HEK293T (cell line): ENCODE measurements at regions not wholly inside any gene's neighbourhood (a gene's known extent, or its start where the extent isn't known, plus 50 kb on each side); places are given as distances from the start of the nearest gene placed in this dataset.

ENCODE experiments used
- ARNT ChIP-seq: fragments of 450-650 bp; IDR thresholded peaks from 2 replicates; pipeline ENCODE4 v1.6.1; 2017; ENCODE audit warnings: mild to moderate bottlenecking
- BHLHE40 ChIP-seq: fragments of 450-650 bp; IDR thresholded peaks from 2 replicates; pipeline ENCODE4 v1.6.1; 2016; ENCODE audit warnings: mild to moderate bottlenecking, moderate library complexity, borderline replicate concordance
- FOXA1 ChIP-seq: fragments of 450-650 bp; IDR thresholded peaks from 2 replicates; pipeline ENCODE4 v1.6.1; 2016; ENCODE audit warnings: mild to moderate bottlenecking
- FOXK2 ChIP-seq: fragments of 450-650 bp; IDR thresholded peaks from 2 replicates; pipeline ENCODE4 v1.6.1; 2016; ENCODE audit warnings: mild to moderate bottlenecking
- FOXM1 ChIP-seq: fragments of 450-650 bp; IDR thresholded peaks from 2 replicates; pipeline ENCODE4 v1.6.1; 2017; ENCODE audit warnings: mild to moderate bottlenecking, borderline replicate concordance
- HDGF ChIP-seq: fragments of 450-650 bp; IDR thresholded peaks from 2 replicates; pipeline ENCODE4 v1.6.1; 2017; ENCODE audit warnings: antibody characterized with exemption, borderline replicate concordance
- NFRKB ChIP-seq: fragments of 450-650 bp; IDR thresholded peaks from 2 replicates; pipeline ENCODE4 v1.6.1; 2016; ENCODE audit warnings: mild to moderate bottlenecking, moderate library complexity
- PKNOX1 ChIP-seq: fragments of 450-650 bp; IDR thresholded peaks from 2 replicates; pipeline ENCODE4 v1.6.1; 2016
- SP1 ChIP-seq: fragments of 450-650 bp; IDR thresholded peaks from 2 replicates; pipeline ENCODE4 v1.6.1; 2017
- TARDBP ChIP-seq: fragments of 450-650 bp; IDR thresholded peaks from 2 replicates; pipeline ENCODE4 v1.6.1; 2016

- no peak for TF ChIP-seq TARDBP
- no peak for TF ChIP-seq BHLHE40
- TF ChIP-seq FOXM1: no peak
- no peak for TF ChIP-seq ARNT
- TF ChIP-seq FOXK2: no peak
- TF ChIP-seq SP1: no peak
- no peak for TF ChIP-seq NFRKB
- TF ChIP-seq PKNOX1: no peak
- no peak for TF ChIP-seq FOXA1
- TF ChIP-seq HDGF: no peak
These were observed 120.5 kb downstream of the SNX18 start for GRCh38 chr5:54638106-54638505.
